K562 (cell line): ENCODE measurements at regions not wholly inside any gene's neighbourhood (a gene's known extent, or its start where the extent isn't known, plus 50 kb on each side); places are given as distances from the start of the nearest gene placed in this dataset.

Experiments used
- BCOR ChIP-seq: fragments of 450-650 bp; IDR thresholded peaks from 2 replicates; pipeline ENCODE4 v1.6.1; 2016
- CBX5 ChIP-seq: IDR thresholded peaks from 2 replicates; pipeline ENCODE4 v1.6.1; 2014; ENCODE audit warnings: low read depth, borderline replicate concordance
- CHAMP1 ChIP-seq: fragments of 450-650 bp; IDR thresholded peaks from 2 replicates; pipeline ENCODE4 v1.6.1; 2016; ENCODE audit warnings: mild to moderate bottlenecking
- COPS2 ChIP-seq: fragments of 450-650 bp; conservative IDR thresholded peaks from 2 replicates; pipeline ENCODE4 v1.6.1; 2016; ENCODE audit warnings: mild to moderate bottlenecking, moderate library complexity
- GTF3C2 ChIP-seq: IDR thresholded peaks from 3 replicates; pipeline ENCODE4 v1.6.1; 2011; ENCODE audit warnings: borderline replicate concordance, mild to moderate bottlenecking, moderate library complexity; ENCODE audit not compliant: insufficient read length; ENCODE audit errors: extremely low read depth
- HDAC2 ChIP-seq: fragments of 450-650 bp; IDR thresholded peaks from 2 replicates; pipeline ENCODE4 v1.6.1; 2016; ENCODE audit warnings: mild to moderate bottlenecking
- HDAC3 ChIP-seq: fragments of 450-650 bp; IDR thresholded peaks from 2 replicates; pipeline ENCODE4 v1.6.1; 2018; ENCODE audit warnings: borderline replicate concordance, mild to moderate bottlenecking, moderate library complexity; ENCODE audit not compliant: partially characterized antibody
- PHF8 ChIP-seq: fragments of 200-600 bp; sonication (generic); IDR thresholded peaks from 2 replicates; pipeline ENCODE4 v1.6.1; 2012; ENCODE audit warnings: mixed run types, mild to moderate bottlenecking, inconsistent platforms, low read length, moderate library complexity, borderline replicate concordance
- POLR3G ChIP-seq: IDR thresholded peaks from 2 replicates; pipeline ENCODE4 v1.6.1; 2011; ENCODE audit not compliant: insufficient read length, insufficient replicate concordance; ENCODE audit errors: extremely low read depth
- RBM25 ChIP-seq: fragments of 200-400 bp; formaldehyde crosslinking; IDR thresholded peaks from 2 replicates; pipeline ENCODE4 v1.6.1; 2018; ENCODE audit warnings: low read length, low read depth, moderate library complexity; ENCODE audit not compliant: severe bottlenecking
- SAFB2 ChIP-seq: fragments of 200-400 bp; formaldehyde crosslinking; IDR thresholded peaks from 2 replicates; pipeline ENCODE4 v1.6.1; 2018; ENCODE audit warnings: borderline replicate concordance, low read length, low read depth, moderate library complexity; ENCODE audit not compliant: severe bottlenecking
- SIN3B ChIP-seq: fragments of 450-650 bp; IDR thresholded peaks from 2 replicates; pipeline ENCODE4 v1.6.1; 2017; ENCODE audit warnings: low read depth, mild to moderate bottlenecking, moderate library complexity
- WHSC1 ChIP-seq: IDR thresholded peaks from one replicate; pipeline ENCODE4 v1.6.1; 2012; ENCODE audit warnings: low read length, control low read depth, inconsistent platforms
- ZBTB26 ChIP-seq: fragments of 450-650 bp; formaldehyde crosslinking; IDR thresholded peaks from 2 replicates; pipeline ENCODE4 v1.4.0; 2022; ENCODE audit warnings: missing genetic modification characterization
- ZNF398 ChIP-seq: fragments of 250-450 bp; sonication (Bioruptor Pico); IDR thresholded peaks from 2 replicates; pipeline ENCODE4 v1.8.0; 2021; ENCODE audit warnings: moderate library complexity, mild to moderate bottlenecking, inconsistent platforms
- ZNF75A ChIP-seq: fragments of 450-650 bp; formaldehyde crosslinking; IDR thresholded peaks from 2 replicates; pipeline ENCODE4 v1.4.0; 2020; ENCODE audit warnings: mild to moderate bottlenecking
- TF ChIP-seq, protein P1 (sequence below): sonication (generic); formaldehyde crosslinking; IDR thresholded peaks from 2 replicates; pipeline ENCODE4 v1.9.0; 2022; ENCODE audit warnings: mild to moderate bottlenecking, missing genetic modification reagents

DNA sequence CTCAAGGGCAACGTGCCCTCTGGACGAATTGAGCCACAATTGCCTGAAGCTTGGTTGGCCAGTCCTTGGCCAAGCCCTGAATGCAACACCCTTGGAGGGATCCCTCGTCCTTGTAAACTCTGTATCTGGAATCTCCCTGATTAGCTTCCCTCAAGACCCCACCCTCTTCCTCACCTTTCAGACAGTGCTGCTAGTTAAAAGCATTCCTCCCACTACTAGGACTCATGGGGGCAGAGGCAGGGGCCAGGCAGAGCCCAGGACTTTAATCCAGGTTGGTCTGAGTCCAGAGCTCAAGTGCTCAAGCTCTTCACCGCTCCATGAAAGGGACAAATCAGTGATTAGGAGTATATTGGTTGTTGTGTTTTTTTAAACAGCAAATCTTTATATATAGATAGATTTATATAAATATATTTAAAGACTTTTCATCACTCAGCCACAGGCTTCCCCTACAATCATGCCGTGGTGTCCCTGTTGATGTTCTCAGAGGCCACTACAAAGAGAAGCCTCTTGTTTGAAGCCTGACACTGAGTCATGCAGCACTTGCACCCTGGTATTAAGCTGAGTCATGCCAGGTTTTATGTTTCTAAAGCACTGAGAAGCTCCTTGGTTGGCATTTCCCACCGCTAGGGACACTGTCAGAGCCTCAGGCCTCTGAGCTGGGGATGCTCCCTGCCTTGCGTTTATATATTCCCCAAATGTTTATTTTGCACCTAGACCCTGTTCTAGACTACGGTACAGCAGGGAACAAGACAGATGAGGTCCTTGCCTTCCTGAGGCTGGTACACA lies 53.8 kb upstream of the GSC start (continued):
- TF ChIP-seq ZNF398 (CRISPR knock-in tag) (no peak), GTF3C2 (no peak), HDAC3 (no peak), SIN3B (no peak), ZNF75A (CRISPR knock-in tag) (no peak), BCOR (no peak), HDAC2 (no peak), CBX5 (no peak), POLR3G (no peak), PHF8 (no peak), ZBTB26 (CRISPR knock-in tag) (no peak), COPS2 (no peak), WHSC1 (no peak), SAFB2 (no peak), RBM25 (no peak), CHAMP1 (no peak)
- TF ChIP-seq, protein P1, sequence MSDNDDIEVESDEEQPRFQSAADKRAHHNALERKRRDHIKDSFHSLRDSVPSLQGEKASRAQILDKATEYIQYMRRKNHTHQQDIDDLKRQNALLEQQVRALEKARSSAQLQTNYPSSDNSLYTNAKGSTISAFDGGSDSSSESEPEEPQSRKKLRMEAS: no peak
